PC-9 (cell line): ENCODE measurements at regions not wholly inside any gene's neighbourhood (a gene's known extent, or its start where the extent isn't known, plus 50 kb on each side); places are given as distances from the start of the nearest gene placed in this dataset.

Experiments used
- CTCF ChIP-seq: fragments of 200-600 bp; sonication (generic); conservative IDR thresholded peaks from 2 replicates; pipeline ENCODE4 v1.6.1; 2017; ENCODE audit warnings: mixed run types, antibody characterized with exemption, mild to moderate bottlenecking, moderate library complexity
- EZH2 ChIP-seq: fragments of 200-600 bp; sonication (generic); IDR thresholded peaks from 2 replicates; pipeline ENCODE4 v1.8.0; 2017; ENCODE audit warnings: antibody characterized with exemption, low read depth

- TF ChIP-seq CTCF (no peak), EZH2 (no peak)
Measured at GRCh38 chr17:79677646-79678045, 53.1 kb upstream of the ENPP7 start.
